Endometrium (tissue), 2 donors: ENCODE measurements at regions not wholly inside any gene's neighbourhood (a gene's known extent, or its start where the extent isn't known, plus 50 kb on each side); places are given as distances from the start of the nearest gene placed in this dataset.
"Not testable (repeated sequence)": the region's sequence is repeated elsewhere in the genome, so short reads cannot be mapped to it uniquely, and the experiment has no call there.

ENCODE experiments used
- FAIRE-seq: peaks from 2 replicates; lab custom pipeline; 2012; peaks lifted over from hg19 to GRCh38; lab: Jason Lieb, UNC
- donor health status: control.
- donor health status: control.

DNA sequence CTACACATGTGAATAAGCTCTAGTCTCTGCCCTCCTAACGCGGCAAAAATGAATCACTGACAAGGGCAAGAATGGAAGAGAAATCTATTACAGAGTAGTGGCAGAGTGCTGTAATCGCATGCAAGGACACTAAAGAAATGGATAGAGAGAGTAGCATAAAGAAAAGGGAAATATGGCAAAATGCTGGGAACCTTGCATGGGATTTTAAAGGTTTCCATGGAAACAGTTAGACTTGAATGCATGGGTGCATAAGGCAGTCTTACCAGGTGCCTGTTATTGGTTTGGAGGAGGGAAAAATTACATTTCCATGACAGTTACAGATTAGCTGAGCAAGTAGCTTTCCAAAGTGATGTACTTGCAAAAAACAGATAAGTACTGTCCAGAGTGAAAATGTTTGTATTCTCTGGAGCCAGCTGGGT is 233.4 kb downstream of the PTN start:
- no peak for FAIRE-seq

DNA sequence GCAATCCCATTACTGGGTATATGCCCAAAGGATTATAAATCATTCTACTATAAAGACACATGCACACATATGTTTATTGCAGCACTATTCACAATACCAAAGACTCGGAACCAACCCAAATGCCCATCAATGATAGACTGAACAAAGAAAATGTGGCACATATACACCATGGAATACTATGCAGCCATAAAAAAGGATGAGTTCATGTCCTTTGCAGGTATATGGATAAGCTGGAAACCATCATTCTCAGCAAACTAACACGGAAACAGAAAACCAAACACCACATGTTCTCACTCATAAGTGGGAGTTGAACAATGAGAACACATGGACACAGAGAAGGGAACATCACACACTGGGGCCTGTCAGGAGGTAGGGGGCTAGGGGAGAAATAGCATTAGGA is 235.7 kb downstream of the PTN start:
- not testable (repeated sequence) for FAIRE-seq

DNA sequence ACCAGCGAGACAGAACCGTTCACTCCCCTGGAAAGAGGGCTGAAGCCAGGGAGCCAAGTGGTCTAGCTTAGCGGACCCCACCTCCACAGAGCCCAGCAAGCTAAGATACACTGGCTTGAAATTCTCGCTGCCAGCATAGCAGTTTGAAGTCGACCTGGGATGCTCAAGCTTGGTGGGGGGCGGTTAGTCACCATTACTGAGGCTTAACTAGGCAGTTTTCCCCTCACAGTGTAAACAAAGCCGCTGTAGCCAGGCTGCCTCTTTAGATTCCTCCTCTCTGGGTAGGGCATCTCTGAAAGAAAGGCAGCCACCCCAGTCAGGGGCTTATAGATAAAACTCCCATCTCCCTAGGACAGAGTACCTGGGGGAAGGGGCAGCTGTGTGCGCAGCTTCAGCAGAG is 235.1 kb downstream of the CHRM2 start:
- not testable (repeated sequence) for FAIRE-seq

DNA sequence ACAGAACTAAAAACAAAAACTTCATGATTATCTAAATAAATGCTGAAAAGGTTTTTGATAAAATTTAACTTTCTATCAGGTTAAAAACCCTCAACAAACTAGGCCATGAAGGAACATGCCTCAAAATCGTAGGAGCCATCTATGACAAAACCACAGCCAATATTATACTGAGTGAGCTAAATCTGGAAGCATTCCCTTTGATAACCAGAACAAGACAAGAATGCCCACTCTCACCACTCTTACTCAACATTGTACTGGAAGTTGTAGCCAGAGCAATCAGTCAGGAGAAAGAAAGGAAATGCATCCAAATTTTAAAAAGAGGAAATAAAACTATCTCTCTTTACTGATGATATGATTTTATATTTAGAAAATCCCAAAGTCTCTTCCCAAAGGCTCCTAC is 228.7 kb downstream of the CHRM2 start:
- FAIRE-seq = no peak

DNA sequence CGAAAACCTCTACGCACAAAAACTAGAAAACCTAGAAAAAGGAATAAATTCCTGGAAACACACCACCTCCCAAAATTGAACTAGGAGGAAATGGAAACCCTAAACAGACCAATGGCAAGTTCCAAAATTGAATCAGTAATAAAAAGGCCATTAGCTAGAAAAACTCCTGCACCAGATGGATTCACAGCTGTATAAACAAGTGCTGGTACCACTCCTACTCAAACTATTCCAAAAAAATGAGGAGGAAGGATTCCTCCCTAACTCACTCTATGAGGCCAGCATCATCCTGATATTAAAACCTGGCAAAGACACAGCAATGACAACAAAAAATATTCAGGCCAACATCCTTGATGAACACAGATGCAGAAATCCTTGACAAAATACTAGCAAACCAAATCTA is 228.2 kb downstream of the CHRM2 start:
- FAIRE-seq = peak; percentile 88

DNA sequence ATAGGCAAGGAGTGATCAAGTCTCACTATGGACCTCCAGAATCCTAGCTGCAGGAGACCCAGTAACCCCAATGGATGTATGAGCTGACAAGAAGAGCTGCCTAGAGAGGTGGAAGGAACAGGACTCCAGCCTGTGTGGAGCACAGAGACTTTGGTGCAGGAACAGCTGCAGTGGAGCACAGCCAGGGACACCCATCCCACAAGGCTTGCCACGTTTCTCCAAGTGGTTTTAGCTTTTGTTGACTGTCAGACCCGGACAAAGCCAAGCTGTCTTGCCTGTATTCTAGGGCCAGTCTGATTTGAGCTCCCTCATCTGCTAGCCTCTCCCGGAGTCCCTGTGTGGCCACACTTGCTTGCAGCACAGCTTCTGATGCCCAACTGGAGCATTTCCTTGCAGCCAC is 224.7 kb downstream of the CHRM2 start:
- no peak for FAIRE-seq

DNA sequence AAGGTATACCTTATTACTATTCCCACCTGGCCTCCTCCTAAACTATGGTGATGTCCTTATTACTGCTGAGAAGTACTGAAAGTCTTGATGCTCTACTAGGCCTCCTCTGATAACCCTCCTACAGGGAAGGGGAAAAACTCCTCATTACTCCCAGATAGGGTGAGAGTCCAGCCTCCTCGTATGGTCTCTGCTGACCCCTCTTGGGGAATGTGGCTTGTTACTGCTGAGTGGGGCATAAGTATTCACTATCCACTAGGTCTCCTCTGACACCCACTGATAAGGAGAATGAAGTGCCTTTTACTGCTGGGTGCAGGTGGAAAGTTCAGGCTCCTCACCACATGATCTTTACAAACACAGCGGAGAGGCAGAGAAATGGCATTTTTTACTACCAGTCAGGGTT is 222.9 kb downstream of the CHRM2 start:
- no peak for FAIRE-seq

DNA sequence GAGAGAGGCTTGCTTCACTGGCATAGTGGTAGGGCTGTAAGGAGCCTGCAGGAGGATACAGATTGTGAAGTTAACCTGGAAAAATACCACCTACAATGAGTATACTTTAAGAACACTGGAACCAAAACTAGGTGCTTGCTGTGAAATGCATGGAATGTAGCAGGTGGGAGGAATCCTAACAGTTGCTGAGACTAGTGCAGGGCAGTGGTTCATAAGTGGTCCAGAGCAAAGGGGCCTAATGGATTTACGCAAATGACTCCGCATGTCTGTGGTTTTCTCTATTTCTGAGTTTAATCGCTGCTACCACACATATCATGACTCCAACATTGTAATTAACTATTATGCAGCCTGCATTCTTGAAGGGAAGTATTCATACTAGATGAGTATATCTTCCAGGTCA is 218.4 kb downstream of the CHRM2 start:
- no peak for FAIRE-seq

DNA sequence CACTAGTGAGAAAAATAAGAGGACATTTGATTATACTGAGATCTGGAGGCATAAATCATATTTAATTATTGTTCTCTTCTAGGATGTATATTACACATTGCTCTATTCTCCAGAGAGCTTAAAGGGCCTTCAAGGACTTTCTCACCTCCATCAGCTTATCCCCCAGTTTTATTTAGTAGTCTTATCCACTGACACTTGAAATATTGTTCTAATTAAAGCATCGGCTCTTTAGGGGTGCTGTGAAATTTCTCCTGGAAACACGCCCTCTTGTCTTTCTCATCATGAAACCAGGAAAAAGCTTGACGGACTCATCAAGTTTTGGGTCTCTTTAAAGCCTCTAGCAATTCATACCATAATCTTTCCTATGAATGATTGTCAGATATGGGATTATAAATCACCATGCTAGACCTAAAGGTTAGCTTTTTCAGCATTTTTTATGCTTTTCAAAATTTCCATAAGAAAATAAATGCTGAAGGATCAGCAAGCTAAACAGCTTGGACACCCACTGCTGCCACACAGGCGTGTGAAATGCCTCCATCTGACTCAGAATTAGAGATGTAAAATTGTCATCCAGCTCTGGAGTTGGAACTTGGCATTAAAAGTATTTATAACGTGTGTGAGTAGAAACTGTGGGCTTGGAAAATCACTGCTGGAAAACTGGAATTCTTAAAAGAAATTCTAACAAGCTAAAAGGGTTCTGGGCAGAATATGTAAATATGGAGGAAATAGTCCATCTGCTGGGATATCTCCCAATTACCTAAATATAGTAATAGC is 216.3 kb downstream of the CHRM2 start:
- FAIRE-seq = no peak

DNA sequence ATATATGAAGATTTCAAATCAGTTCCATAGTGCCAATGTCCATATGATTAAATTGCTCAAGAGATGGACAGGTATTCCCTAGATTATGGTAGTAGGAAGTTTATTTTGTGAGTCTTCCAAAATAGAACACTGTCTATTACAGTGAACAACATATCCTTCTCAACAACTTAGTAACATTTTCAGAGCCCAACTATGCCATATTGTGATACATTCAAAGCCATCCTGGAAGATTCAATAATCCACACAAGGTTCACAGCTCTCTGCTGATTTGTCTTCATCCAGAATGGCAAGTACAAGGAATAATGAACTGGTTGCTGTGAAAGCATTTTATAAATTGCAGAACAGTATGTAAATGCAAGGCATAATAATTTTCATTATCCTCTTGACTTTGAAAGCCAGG is 213.9 kb downstream of the CHRM2 start:
- no peak for FAIRE-seq

DNA sequence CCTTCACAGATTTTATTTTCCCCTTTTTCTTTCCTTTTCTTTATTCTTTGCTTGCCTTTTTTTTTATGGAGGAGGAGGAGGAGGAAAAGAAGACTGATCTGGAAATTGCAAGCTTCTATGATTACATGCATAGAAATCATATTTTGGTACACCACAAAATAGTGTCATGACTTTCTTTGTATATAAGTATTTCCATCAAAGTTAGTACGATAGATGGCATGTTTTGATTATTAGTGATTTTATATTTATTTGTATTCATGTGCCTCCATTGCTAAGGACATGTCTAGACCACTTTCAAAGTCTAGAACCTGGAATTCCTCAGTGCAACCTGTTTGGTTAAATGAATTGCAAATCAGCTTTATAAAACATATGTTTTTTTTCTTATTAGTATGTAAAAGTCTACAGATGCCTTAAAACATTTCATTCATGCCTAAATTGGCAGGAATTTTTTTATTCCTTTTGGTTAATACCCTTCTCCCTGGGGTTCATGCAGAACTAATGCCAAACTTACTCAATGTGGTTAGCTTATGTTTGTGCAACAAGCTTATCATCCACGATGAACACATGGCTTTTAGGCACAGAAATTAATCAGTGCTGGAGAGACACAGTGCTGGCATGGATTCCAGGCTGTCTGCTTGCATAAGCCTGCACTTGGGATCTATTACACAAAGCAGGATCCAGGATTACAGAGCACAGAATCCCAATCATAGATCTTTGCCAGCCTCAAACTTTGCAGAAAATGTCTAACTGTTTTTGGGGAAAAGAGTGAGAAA is 213.1 kb downstream of the CHRM2 start:
- FAIRE-seq = no peak

DNA sequence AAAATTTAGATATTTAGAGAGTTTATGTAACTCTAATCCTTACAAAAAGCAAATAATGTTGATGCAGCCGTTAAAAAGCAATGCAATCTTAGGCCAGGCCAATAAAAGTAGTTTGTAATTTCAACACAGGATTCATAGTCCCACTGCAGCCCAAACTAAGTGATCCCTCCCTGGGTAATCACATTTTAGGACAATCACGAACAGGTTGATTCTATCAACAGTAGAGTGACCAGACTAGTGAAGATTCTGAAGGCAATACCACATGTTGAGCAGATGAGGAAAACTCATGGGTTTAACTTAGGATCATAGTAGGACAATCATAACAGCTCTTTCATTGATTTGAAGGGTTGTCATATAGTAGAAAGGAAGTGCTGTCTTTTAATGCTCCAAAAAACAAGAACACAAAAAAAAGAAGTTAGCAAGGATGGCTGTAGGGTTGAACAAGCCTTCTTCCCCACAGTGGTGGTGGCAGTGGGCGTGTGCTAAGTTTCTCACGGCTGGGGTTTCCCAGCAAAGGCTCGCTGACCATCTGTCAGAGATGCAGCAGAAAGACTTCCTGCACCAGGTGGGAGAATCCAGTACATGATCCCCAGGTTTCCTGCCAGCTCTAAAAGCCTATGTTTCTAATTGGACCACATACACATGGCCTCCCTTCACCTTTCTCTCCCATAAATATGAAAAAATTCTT is 212.2 kb downstream of the CHRM2 start:
- no peak for FAIRE-seq

DNA sequence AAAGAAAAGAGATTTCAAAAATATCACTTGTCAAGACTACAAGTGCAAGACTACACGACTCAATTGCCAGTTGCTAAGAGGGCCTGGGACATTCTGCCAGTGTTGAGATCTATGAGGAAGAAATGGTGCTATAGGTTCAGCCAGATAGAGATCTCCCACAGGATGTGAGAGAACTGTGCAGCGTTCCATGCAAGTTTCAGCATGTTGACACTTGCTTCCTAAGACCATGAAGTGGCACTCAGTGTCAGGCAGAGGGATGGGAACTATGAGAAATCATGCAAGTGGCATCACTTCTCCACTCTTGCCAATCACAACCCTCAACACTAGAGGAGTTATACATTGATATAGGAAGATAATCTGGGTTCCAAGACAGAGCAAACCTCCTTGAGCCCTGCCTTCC is 210.3 kb downstream of the CHRM2 start:
- FAIRE-seq = no peak

DNA sequence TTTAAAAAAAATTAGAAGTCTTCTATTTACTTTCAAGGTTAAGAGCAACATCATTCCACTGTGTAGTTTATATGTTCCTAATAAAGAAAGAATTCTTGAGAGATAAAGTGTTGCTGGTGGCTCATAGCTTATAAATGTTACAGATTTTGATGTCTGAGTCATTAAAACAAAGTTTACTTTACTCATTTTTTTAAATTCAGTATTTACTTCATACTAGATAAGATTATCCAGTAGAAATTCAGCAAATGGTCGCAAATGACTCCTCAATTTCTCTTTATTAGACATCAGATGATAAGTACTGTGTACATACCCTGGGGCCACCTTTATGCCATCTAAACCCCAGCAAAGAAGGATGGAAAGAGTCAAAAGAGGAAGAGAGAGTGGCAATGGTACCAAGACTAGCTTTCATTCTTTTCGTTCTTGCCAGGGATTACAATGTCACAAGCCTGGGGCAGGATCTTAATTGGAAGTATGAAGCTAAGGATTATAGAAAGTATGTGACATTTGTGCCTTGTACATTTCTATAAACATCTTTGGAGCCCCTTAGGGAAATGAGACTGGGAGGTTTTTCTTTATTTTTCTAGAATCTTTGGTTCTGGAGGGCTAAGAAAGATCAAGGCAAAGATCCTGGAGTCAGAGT is 206.1 kb downstream of the CHRM2 start:
- peak; percentile 73 for FAIRE-seq

DNA sequence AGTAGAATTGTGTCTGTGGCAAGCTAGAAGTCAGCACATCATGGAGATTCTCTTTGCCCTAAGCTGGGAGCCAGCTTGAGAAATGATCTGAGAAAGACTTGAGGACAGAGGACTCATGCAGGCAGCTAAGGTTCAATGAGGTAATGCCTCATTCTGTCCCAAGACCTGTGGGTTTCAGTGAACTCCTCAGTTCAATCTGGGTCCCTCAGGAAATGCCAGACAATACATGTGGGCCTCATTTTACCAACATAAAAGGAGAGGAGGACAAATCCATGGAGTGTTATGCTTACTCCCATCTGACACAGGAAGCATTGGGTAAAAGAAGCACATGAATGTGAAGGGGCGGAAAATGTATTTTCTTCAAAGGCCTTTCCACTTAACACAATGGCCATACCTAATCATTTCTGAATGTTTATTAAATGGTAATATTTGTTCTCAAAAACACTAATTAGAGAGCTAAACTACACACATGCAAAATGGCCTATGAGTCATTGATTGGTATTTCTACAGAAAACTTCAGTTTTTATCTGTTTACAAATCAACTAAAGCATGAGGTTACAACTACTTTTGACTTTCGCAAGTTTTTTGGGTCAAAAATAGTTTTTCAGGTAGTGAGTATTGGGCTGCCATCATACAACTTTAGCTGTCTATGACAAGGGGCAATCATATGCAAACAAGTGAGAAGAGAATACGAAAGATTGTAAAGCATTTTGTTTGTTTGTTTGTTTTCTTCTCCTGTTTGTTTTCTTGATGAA is 205.3 kb downstream of the CHRM2 start:
- no peak for FAIRE-seq
